A549 (cell line): ENCODE measurements at regions not wholly inside any gene's neighbourhood (a gene's known extent, or its start where the extent isn't known, plus 50 kb on each side); places are given as distances from the start of the nearest gene placed in this dataset.

Source experiments
- CTCF ChIP-seq: fragments of >200 bp; sonication (Bioruptor Twin); formaldehyde crosslinking; IDR thresholded peaks from 3 replicates; pipeline ENCODE4 v1.5.1; 2016
- MAFK ChIP-seq: fragments of 450-650 bp; IDR thresholded peaks from 2 replicates; pipeline ENCODE4 v1.6.1; 2014; ENCODE audit not compliant: partially characterized antibody
- RFX5 ChIP-seq: fragments of 450-650 bp; IDR thresholded peaks from 2 replicates; pipeline ENCODE4 v1.7.1; 2014; ENCODE audit warnings: antibody characterized with exemption, mild to moderate bottlenecking, moderate library complexity

GRCh38 chr7:80082213-80082612 is 52.4 kb upstream of the GNAI1 start:
- no peak for TF ChIP-seq RFX5
- no peak for TF ChIP-seq CTCF
- no peak for TF ChIP-seq MAFK
